AG09319 (cell line): ENCODE measurements at regions not wholly inside any gene's neighbourhood (a gene's known extent, or its start where the extent isn't known, plus 50 kb on each side); places are given as distances from the start of the nearest gene placed in this dataset.

Source experiments
- DNase-seq: peaks from one replicate; pipeline ENCODE4 v3.0.0-alpha.2; 2010; ENCODE audit warnings: low read depth; ENCODE audit errors: extremely low read depth
- TF ChIP-seq, protein P1 (sequence below): IDR thresholded peaks from 2 replicates; pipeline ENCODE4 v1.5.1; 2011; ENCODE audit warnings: low read depth, mild to moderate bottlenecking, inconsistent platforms, low read length, moderate library complexity

DNA sequence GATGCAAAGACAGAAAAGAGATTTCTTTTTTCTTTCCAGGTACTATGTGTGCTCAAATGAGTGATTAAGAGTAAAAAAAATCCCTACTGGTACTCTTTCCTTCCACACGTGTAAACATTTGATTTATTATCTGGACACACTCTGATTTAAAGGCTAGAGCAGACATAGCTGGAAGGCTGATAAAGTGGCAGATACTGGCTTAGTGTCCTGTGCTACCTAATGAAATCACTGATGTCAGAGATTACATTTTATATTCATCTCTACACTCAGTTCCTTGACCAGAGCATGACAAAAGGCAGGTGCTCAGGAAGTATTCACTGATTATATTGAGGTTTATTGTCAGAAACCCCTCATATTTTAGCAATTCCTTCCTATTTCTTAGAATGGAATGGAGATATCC lies 136.6 kb upstream of the SLC38A2 start:
- DNase-seq = no peak
- TF ChIP-seq, protein P1, sequence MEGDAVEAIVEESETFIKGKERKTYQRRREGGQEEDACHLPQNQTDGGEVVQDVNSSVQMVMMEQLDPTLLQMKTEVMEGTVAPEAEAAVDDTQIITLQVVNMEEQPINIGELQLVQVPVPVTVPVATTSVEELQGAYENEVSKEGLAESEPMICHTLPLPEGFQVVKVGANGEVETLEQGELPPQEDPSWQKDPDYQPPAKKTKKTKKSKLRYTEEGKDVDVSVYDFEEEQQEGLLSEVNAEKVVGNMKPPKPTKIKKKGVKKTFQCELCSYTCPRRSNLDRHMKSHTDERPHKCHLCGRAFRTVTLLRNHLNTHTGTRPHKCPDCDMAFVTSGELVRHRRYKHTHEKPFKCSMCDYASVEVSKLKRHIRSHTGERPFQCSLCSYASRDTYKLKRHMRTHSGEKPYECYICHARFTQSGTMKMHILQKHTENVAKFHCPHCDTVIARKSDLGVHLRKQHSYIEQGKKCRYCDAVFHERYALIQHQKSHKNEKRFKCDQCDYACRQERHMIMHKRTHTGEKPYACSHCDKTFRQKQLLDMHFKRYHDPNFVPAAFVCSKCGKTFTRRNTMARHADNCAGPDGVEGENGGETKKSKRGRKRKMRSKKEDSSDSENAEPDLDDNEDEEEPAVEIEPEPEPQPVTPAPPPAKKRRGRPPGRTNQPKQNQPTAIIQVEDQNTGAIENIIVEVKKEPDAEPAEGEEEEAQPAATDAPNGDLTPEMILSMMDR = no peak

DNA sequence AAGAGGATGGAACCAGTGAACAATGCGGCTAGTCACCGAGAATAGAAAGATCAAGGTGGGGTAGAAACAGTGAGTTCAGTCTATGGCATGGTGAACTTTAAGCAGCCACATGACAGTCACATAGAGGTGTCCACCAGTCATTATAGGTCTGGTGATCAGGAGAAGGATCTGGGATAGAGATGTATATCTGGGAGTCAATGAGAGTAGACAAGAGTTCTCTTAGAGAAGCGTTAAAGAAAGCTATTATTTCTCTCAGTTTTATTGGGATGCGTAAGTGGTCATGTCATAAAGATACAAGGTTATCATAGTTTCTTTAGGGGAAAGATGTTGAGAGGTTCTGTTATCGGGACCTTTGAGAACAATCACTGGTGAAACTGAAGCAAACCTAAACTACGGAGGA lies 136.1 kb upstream of the SLC38A2 start:
- TF ChIP-seq, protein P1 = no peak

DNA sequence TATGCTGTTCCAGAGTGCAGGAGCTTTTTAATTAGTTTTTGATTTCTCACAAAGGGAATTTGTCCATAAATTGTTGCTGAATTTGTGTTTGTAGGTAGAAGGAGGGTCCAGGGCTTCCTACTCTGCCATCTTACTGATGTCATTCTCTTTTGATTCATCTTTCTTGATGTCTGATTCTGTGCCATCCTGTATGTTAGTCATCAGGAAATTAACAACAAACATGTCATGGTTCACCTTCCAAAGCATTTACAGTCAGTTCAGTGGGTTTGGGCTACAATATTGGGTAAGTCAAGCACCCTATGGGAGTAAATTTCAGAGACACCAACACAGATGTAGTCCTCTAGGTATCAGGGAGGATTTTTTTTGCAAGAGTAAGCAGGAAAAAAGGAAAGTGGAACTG lies 135.2 kb upstream of the SLC38A2 start:
- TF ChIP-seq, protein P1 = no peak
- no peak for DNase-seq

More for the DNA sequence above, 136.1 kb upstream of the SLC38A2 start:
- no peak for DNase-seq

DNA sequence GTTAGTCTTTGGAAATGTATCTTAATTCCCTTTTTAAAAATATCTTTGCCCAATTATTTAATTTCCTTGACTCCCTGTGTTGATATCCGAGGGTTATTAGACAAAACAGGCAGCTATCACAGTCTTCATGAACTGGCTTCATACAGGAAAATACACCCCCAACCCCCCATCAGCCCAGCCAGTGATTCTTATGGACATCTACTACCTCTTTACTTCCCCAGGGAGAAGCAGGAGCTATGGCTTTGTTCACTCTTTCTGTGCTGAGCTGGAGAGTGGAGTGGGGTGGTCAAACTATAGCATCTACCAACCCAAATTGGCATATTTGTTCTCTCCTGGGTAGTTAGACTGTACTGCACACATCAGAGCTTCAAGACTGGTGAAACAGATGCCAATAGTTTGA lies 134.4 kb upstream of the SLC38A2 start:
- TF ChIP-seq, protein P1 = no peak
- DNase-seq = no peak

DNA sequence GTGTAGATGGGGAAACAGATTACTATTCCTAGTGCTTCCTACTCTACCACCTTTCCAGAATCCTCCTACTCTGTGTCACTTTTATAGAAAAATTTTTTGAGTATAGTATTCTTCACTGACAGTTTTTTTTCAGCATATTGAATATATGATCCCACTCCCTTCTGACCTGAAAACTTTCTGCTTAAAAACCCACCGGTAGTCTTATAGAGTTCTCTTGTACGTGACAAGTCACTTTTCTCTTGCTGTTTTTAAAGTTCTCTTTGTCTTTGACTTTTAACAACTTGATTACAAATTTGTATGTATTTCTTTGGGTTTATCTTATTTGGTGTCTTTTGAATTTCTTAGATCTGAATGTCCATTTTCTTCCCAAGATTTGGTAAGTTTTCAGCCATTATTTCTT lies 133.6 kb upstream of the SLC38A2 start:
- no peak for DNase-seq
- TF ChIP-seq, protein P1 = no peak

DNA sequence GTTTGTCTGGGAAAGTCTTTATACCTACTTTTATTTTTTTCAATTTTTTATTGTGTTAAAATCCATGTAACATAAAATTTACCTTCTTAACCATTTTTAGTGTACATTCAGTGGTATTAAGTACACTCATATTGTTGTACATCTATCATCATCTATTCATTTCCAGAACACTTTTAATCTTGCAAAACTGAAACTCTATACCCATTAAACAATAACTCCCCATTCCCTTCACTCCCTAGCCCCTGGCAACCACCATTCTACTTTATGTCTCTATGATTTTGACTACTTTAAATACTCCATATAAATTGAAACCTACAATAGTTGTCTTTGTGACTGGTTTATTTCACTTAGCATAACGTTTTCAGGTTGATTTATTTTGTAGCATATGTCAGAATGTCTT lies 131.9 kb upstream of the SLC38A2 start:
- no peak for DNase-seq
- TF ChIP-seq, protein P1 = no peak

DNA sequence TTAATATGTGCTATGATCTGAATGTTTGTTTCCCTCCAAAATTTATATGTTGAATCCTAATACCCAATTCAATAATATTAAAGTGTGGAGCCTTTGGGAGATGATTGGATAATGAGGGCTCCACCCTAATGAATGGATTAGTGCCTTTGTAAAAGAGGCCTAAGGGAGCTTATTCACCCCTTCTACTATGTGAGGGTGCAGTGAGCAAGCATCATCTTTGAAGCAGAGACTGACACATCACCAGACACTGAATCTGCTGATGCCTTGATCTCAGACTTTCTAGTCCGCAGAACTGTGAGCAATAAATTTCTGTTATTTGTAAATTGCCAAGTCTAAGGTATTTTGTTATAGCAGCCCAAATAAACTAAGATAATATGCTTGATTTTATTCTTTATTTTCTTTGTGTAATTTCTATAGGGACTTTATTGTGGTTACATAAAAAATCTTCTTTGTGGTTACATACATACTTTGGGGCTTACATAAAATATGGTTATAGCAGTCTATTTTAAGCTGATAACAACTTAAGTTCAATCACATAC lies 131.1 kb upstream of the SLC38A2 start:
- TF ChIP-seq, protein P1 = no peak
- DNase-seq = no peak
